ENCODE measurements at regions not wholly inside any gene's neighbourhood (a gene's known extent, or its start where the extent isn't known, plus 50 kb on each side); places are given as distances from the start of the nearest gene placed in this dataset.
A peak's percentile ranks its signal among the peaks of the same experiment; 100 is the strongest.

DNA sequence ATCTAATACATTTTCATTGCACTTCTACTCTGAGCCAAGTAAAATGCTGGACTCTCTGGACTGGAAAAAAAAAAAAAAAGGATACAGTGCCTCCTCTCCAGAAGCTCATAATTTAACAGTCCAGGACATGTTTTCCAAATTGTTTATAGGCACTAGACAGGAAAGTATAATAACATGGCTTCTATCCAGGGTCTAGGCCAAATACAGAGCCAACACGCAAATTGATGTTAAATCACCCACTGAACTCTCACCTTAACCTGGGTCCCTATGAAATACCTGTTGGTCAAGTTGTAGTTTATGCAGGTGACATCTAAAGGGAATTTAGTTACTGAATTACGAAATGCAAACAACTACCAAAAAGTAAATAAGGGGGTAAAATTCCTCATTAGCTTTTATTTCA, 428.7 kb upstream of the LUZP2 start:
- Histone ChIP-seq H3K27ac (no peak overlapping the region), H3K4me1 (ENCODE audit: low read depth) (no peaks in the 10 kb centered on the region), H3K27me3 (no peaks in the 10 kb centered on the region), H3K9me3 (ENCODE audit: low read depth) (no peaks in the 10 kb centered on the region), H3K36me3 (no peaks in the 10 kb centered on the region), H3K4me3 (no peak overlapping the region)
- DNase-seq (ENCODE audit: low read depth in 1 of 2, low spot score in 1 of 2) = no peak
- TF ChIP-seq, protein P1, sequence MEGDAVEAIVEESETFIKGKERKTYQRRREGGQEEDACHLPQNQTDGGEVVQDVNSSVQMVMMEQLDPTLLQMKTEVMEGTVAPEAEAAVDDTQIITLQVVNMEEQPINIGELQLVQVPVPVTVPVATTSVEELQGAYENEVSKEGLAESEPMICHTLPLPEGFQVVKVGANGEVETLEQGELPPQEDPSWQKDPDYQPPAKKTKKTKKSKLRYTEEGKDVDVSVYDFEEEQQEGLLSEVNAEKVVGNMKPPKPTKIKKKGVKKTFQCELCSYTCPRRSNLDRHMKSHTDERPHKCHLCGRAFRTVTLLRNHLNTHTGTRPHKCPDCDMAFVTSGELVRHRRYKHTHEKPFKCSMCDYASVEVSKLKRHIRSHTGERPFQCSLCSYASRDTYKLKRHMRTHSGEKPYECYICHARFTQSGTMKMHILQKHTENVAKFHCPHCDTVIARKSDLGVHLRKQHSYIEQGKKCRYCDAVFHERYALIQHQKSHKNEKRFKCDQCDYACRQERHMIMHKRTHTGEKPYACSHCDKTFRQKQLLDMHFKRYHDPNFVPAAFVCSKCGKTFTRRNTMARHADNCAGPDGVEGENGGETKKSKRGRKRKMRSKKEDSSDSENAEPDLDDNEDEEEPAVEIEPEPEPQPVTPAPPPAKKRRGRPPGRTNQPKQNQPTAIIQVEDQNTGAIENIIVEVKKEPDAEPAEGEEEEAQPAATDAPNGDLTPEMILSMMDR (IDR thresholded peaks at IDR 0.05; ENCODE audit: low read depth, low read length) = no peak

DNA sequence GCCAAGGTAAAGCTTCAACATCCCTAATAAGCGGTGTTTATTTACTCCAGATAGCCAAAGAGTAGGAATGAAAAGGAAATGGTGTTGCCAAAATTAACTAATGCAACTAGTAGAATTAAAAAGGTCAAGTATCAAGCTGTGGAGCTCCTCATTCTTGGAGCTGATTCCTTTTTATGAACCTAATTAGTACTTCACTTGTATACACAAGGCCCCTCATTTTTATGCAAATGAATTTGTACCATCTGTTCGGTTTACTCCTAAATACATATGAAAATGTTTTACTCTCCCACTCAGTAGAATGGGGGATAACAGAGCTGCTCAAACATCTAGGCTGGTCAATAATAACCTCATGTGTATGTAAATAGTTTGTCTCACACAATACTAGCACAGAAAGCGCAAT, 426.4 kb upstream of the LUZP2 start:
- no peak overlapping the region for H3K27ac ChIP-seq
- H3K36me3 ChIP-seq = no peaks in the 10 kb centered on the region
- no peaks in the 10 kb centered on the region for H3K9me3 ChIP-seq (ENCODE audit: low read depth)
- no peak overlapping the region for H3K4me3 ChIP-seq
- TF ChIP-seq, protein P1 (IDR thresholded peaks at IDR 0.05; ENCODE audit: low read depth, low read length) = no peak
- H3K4me1 ChIP-seq (ENCODE audit: low read depth) = no peaks in the 10 kb centered on the region
- DNase-seq (ENCODE audit: low read depth in 1 of 2, low spot score in 1 of 2) = no peak
- H3K27me3 ChIP-seq = no peaks in the 10 kb centered on the region

DNA sequence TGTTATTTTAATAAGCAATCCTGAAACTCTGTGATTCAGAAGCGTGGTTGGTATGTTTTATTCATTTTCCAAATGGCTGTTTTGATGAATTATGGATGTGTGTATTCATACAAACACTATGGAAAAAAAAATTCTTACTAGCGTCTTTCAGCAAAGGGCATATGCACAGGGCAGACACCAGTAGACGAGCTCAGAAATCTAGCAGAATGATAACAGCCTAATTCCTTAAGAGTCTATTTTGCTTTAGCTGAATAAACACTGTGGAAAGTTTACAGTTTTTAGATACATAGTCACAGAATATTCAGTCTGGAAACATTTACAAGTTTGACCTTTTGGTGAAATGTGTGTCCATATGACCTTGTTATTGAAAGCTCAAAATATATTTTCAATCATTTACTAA, 418.8 kb upstream of the LUZP2 start:
- Histone ChIP-seq H3K4me1 (ENCODE audit: low read depth) (peaks cover 21% of the 10 kb centered on the region), H3K27me3 (no peaks in the 10 kb centered on the region), H3K36me3 (no peaks in the 10 kb centered on the region), H3K9me3 (ENCODE audit: low read depth) (no peaks in the 10 kb centered on the region), H3K4me3 (no peak overlapping the region), H3K27ac (no peak overlapping the region)
- TF ChIP-seq, protein P1 (IDR thresholded peaks at IDR 0.05; ENCODE audit: low read depth, low read length) = no peak
- DNase-seq (ENCODE audit: low read depth in 1 of 2, low spot score in 1 of 2) = no peak

DNA sequence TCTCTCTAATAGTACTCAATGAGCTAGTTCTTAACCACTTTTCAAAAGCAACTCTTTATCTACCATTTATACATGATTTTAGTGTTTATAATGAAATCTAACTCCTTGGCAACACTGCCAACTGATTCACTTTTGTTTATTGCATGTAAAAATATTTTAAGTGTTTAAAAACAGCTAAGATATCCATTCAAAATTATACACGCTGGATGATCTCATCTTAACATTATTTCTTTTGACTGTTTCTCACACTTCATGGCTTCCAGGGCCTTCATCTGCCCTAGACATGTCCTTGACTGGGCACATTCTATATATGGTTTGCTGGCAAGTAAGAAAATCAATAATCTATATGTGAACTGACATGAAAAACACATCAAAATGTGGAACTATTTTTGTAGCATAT, 414.6 kb upstream of the LUZP2 start:
- H3K27me3 ChIP-seq = no peaks in the 10 kb centered on the region
- no peak for DNase-seq (ENCODE audit: low read depth in 1 of 2, low spot score in 1 of 2)
- no peaks in the 10 kb centered on the region for H3K9me3 ChIP-seq (ENCODE audit: low read depth)
- TF ChIP-seq, protein P1 (IDR thresholded peaks at IDR 0.05; ENCODE audit: low read depth, low read length) = no peak
- peaks cover 27% of the 10 kb centered on the region for H3K4me1 ChIP-seq (ENCODE audit: low read depth)
- H3K36me3 ChIP-seq = no peaks in the 10 kb centered on the region
- H3K27ac ChIP-seq = peak overlapping the region; percentile 42
- H3K4me3 ChIP-seq = no peak overlapping the region

DNA sequence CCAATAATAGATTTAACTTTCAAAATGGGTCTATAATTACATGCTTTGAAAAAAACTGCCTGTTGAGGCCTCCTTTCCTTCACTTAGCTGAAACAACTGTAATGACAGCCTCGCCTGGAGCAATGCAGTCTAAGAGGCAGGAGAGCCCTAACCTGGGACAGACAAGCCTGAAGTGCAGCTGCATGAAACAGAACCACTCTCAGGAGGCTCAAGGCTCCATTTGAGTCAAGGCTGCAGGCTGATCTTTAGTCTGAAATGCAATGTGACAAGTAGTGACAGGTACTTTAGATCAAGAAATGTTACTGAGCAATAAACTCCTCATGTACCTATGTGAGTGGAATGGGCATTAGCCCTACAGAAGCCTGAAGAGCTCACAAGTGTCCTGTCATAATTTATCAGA, 414.0 kb upstream of the LUZP2 start:
- Histone ChIP-seq H3K27me3 (no peaks in the 10 kb centered on the region), H3K27ac (peak overlapping the region; percentile 42), H3K36me3 (no peaks in the 10 kb centered on the region), H3K9me3 (ENCODE audit: low read depth) (no peaks in the 10 kb centered on the region), H3K4me1 (ENCODE audit: low read depth) (peaks cover 27% of the 10 kb centered on the region), H3K4me3 (no peak overlapping the region)
- DNase-seq (ENCODE audit: low read depth in 1 of 2, low spot score in 1 of 2) = peak in 1 of 2 donors; percentile 87
- TF ChIP-seq, protein P1 (IDR thresholded peaks at IDR 0.05; ENCODE audit: low read depth, low read length) = no peak

DNA sequence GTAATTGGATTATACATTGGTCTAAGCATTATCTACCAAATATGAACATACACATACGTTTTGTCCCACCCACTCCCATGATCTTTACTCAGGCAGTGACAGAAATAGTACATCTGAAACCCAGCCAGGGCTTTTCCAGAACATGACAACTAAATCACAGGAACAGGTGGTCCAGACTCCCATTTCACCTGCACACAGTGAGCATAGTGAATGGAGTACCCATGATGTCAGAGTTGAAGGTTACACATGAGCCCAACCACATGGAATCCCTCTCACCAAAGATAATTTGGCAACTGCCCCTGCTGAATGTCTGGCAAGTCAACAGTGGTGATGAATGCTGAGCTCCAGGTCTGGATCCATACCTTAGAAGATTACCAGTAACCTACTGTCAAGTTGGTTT, 411.9 kb upstream of the LUZP2 start:
- TF ChIP-seq, protein P1 (IDR thresholded peaks at IDR 0.05; ENCODE audit: low read depth, low read length) = no peak
- peaks cover 27% of the 10 kb centered on the region for H3K4me1 ChIP-seq (ENCODE audit: low read depth)
- no peaks in the 10 kb centered on the region for H3K27me3 ChIP-seq
- H3K4me3 ChIP-seq = no peak overlapping the region
- no peaks in the 10 kb centered on the region for H3K36me3 ChIP-seq
- no peaks in the 10 kb centered on the region for H3K9me3 ChIP-seq (ENCODE audit: low read depth)
- no peak for DNase-seq (ENCODE audit: low read depth in 1 of 2, low spot score in 1 of 2)
- no peak overlapping the region for H3K27ac ChIP-seq

Data from cardiac muscle cell (in vitro differentiated cells and primary cell).